Body of pancreas (tissue), 4 donors: ENCODE measurements at regions not wholly inside any gene's neighbourhood (a gene's known extent, or its start where the extent isn't known, plus 50 kb on each side); places are given as distances from the start of the nearest gene placed in this dataset.

Experiments used
- ATAC-seq: fragments of 150-250 bp; one replicate; pipeline ENCODE4 v1.9.1; 2016
- DNase-seq, 4 donors: peaks; one replicate each; pipeline ENCODE4 v3.0.0-alpha.2; 2019
- H3K27ac ChIP-seq, 4 donors: fragments of 200-600 bp; sonication (generic); 1 replicate in 3 of 4; 2 replicates in 1 of 4; pipeline versions ENCODE4 v1.5.1 to v1.6.1; 2016 to 2019; ENCODE audit warnings: mild to moderate bottlenecking in 1 of 4, mixed read lengths in 1 of 4, moderate library complexity in 1 of 4
- H3K27me3 ChIP-seq, 2 donors: fragments of 200-600 bp; sonication (generic); one replicate each; pipeline ENCODE4 v1.6.0; 2016; ENCODE audit warnings: mild to moderate bottlenecking in 1 of 2
- H3K36me3 ChIP-seq, 2 donors: fragments of 200-600 bp; sonication (generic); replicated peaks in 1 of 2; 2 replicates each; pipeline ENCODE4 v1.5.1; 2016; ENCODE audit warnings: low read depth in 2 of 2; ENCODE audit not compliant: insufficient read depth in 1 of 2
- H3K4me1 ChIP-seq: fragments of 200-600 bp; sonication (generic); one replicate; pipeline ENCODE4 v1.6.0; 2016
- H3K4me3 ChIP-seq, 2 donors: fragments of 200-600 bp; sonication (generic); 1 replicate in 1 of 2; 2 replicates in 1 of 2; pipeline ENCODE4 v1.5.1; 2016 to 2019
- H3K9me3 ChIP-seq, 3 donors: fragments of 200-600 bp; sonication (generic); 1 replicate in 2 of 3; 2 replicates in 1 of 3; pipeline ENCODE4 v1.5.1; 2016
- CTCF ChIP-seq, 7 experiments: fragments of 450-650 bp in 4 of 7; fragments of 200-600 bp in 3 of 7; sonication (generic) in 3 of 7; IDR thresholded peaks; one replicate each; pipeline ENCODE4 v1.5.1; 2016 to 2019; ENCODE audit warnings: antibody characterized with exemption in 7 of 7
- POLR2A ChIP-seq, 3 donors: fragments of 450-650 bp; IDR thresholded peaks; one replicate each; pipeline ENCODE4 v1.6.1; 2016; ENCODE audit warnings: antibody characterized with exemption in 3 of 3, mild to moderate bottlenecking in 2 of 3
- WGBS, 2 donors: methylation state at CpG; one replicate each; pipeline ENCODE4 v1.1.5; 2017; 5-methylcytosine and 5-hydroxymethylcytosine counted together
- intact Hi-C: fragments of 100-400 bp; cut with DNase I; formaldehyde crosslinking; loops from one replicate; pipeline ENCODE4 v1.15.1; 2023

GRCh38 chr10:108204528-108205305, 1040.2 kb upstream of the SORCS1 start:
- 51 to 55% methylated on average over 8 of the region's 8 CpGs for WGBS, 2 donors
- Histone ChIP-seq H3K36me3 (no peaks in the 10 kb centered on the region), H3K9me3 (no peaks in the 10 kb centered on the region), H3K27ac (no peak overlapping the region), H3K27me3 (no peaks in the 10 kb centered on the region), H3K4me3 (no peak overlapping the region), H3K4me1 (no peaks in the 10 kb centered on the region)
- no peak for TF ChIP-seq POLR2A (IDR thresholded peaks at IDR 0.05)
- peak; percentile 18 to 69 (median 56) for TF ChIP-seq CTCF (IDR thresholded peaks at IDR 0.05)
- intact Hi-C loops: no loop called here
- ATAC-seq: no peak
- peak in 3 of 4 donors; percentile 9 to 18 (median 11) for DNase-seq

- no peaks in the 10 kb centered on the region for H3K9me3 ChIP-seq
- no peak overlapping the region for H3K27ac ChIP-seq
- intact Hi-C loops: no loop called here
- no peaks in the 10 kb centered on the region for H3K4me1 ChIP-seq
- no peak overlapping the region for H3K4me3 ChIP-seq
- no peaks in the 10 kb centered on the region for H3K27me3 ChIP-seq
- DNase-seq (no peak), ATAC-seq (no peak)
- no peak for TF ChIP-seq POLR2A (IDR thresholded peaks at IDR 0.05)
- H3K36me3 ChIP-seq: no peaks in the 10 kb centered on the region
- 55 to 76% methylated on average over 2 to 3 of the region's 3 CpGs for WGBS, 2 donors
These were observed 1039.5 kb upstream of the SORCS1 start for GRCh38 chr10:108203905-108204527.

GRCh38 chr10:108187408-108188012, 1023.0 kb upstream of the SORCS1 start:
- 49 to 54% methylated on average over 3 of the region's 3 CpGs for WGBS, 2 donors
- Histone ChIP-seq H3K9me3 (no peaks in the 10 kb centered on the region), H3K4me3 (no peak overlapping the region), H3K36me3 (no peaks in the 10 kb centered on the region), H3K27me3 (no peaks in the 10 kb centered on the region), H3K4me1 (no peaks in the 10 kb centered on the region), H3K27ac (no peak overlapping the region)
- ATAC-seq (no peak), DNase-seq (no peak)
- intact Hi-C loops: no loop called here
- no peak for TF ChIP-seq CTCF (IDR thresholded peaks at IDR 0.05)
- no peak for TF ChIP-seq POLR2A (IDR thresholded peaks at IDR 0.05)

GRCh38 chr10:108184114-108184513, 1019.6 kb upstream of the SORCS1 start:
- H3K9me3 ChIP-seq: no peaks in the 10 kb centered on the region
- H3K4me3 ChIP-seq: no peak overlapping the region
- ATAC-seq (no peak), DNase-seq (no peak)
- H3K4me1 ChIP-seq: no peaks in the 10 kb centered on the region
- H3K27ac ChIP-seq: no peak overlapping the region
- H3K27me3 ChIP-seq: no peaks in the 10 kb centered on the region
- TF ChIP-seq POLR2A (IDR thresholded peaks at IDR 0.05): no peak
- no peak for TF ChIP-seq CTCF (IDR thresholded peaks at IDR 0.05)
- H3K36me3 ChIP-seq: no peaks in the 10 kb centered on the region
- WGBS, 2 donors: 18 to 59% methylated on average over 1 of the region's 1 CpG
- intact Hi-C loops: no loop called here

GRCh38 chr10:108180878-108181277, 1016.4 kb upstream of the SORCS1 start:
- H3K36me3 ChIP-seq: no peaks in the 10 kb centered on the region
- no peaks in the 10 kb centered on the region for H3K27me3 ChIP-seq
- no peaks in the 10 kb centered on the region for H3K4me1 ChIP-seq
- no peak overlapping the region for H3K27ac ChIP-seq
- no peak overlapping the region for H3K4me3 ChIP-seq
- no peak for TF ChIP-seq CTCF (IDR thresholded peaks at IDR 0.05)
- no peak for TF ChIP-seq POLR2A (IDR thresholded peaks at IDR 0.05)
- WGBS, 2 donors: 45 to 61% methylated on average over 2 of the region's 2 CpGs
- intact Hi-C loops: no loop called here
- H3K9me3 ChIP-seq: no peaks in the 10 kb centered on the region
- no peak for ATAC-seq
- DNase-seq: no peak
